HG03135 (cell line): ENCODE measurements at regions not wholly inside any gene's neighbourhood (a gene's known extent, or its start where the extent isn't known, plus 50 kb on each side); places are given as distances from the start of the nearest gene placed in this dataset.

Experiments used
- ATAC-seq: cut with Tn5 transposase; IDR thresholded peaks from one replicate; pipeline ENCODE4 v1.9.1; 2021; ENCODE audit warnings: mild to moderate bottlenecking, moderate library complexity; ENCODE audit not compliant: unreplicated experiment

- no peak for ATAC-seq
Measured at GRCh38 chr1:212525479-212526110, 83.0 kb upstream of the ATF3 start.

DNA sequence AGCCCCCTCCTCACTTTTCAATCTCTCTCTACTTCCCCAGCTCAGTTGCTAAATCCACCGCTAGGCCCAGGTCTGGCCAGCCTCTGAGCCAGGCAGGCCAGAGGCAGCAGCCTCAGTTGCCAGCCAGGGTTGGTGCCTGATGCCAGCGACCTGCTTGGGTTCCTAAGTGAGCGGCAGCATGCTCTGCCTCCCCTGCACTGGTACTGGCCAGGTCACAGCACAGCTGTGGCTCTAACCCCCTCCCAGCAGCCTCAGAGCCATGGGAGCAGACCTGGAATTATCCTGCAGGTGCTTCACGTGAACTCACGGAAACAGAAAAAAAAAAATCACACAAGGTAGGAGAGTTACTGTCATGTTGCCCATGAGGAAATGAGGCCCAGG, 82.5 kb upstream of the ATF3 start:
- ATAC-seq = no peak

DNA sequence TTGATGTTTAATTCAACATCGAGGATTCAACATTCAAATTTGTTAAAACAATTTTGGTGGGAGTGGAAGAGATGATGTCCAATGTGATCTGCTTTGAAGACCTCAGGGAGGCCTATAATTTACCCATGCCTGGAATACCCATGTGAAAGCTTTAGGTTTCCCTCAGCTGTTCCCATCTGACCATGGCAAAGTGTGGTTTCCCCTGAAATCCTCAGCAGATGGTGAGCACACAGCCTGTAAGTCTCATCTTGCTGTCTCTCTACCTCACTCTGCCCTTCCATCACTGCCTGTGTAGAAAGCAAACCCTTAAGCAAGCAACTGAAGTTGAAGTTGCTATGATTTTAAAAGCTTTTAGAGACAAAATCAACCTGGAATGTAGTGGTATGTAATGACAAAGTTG, 80.1 kb upstream of the ATF3 start:
- no peak for ATAC-seq

DNA sequence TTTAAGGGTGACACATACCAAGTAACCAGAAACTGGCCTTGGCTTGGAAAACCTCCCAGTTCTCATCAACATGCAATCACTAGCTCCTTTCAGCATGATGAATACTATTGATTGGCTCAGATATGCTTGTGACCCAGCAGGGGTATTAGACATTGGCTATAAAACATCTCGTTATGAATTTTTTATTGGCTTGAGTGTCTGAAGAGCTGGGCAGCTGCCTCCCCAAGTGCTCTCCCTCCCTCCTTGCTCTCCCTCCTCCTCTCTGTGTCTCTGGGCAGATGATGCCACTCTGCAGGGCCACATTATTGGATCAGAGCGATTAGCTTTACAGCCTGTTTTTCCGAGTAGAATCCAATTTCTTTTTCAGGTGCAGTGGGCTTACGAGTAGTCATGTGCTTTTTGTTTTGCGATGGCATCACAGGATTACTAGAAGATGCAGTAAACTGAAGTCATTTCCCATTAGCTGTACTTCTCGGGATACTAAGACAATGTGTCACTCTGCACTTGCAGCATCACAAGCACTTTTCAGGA, 79.3 kb upstream of the ATF3 start:
- no peak for ATAC-seq

- no peak for ATAC-seq
Measured at GRCh38 chr1:212531267-212531666, 77.3 kb upstream of the ATF3 start.

GRCh38 chr1:212531796-212532195, 76.8 kb upstream of the ATF3 start:
- no peak for ATAC-seq

GRCh38 chr1:212532469-212533147, 76.0 kb upstream of the ATF3 start:
- no peak for ATAC-seq

- no peak for ATAC-seq
Measured at GRCh38 chr1:212533148-212533517, 75.4 kb upstream of the ATF3 start.

DNA sequence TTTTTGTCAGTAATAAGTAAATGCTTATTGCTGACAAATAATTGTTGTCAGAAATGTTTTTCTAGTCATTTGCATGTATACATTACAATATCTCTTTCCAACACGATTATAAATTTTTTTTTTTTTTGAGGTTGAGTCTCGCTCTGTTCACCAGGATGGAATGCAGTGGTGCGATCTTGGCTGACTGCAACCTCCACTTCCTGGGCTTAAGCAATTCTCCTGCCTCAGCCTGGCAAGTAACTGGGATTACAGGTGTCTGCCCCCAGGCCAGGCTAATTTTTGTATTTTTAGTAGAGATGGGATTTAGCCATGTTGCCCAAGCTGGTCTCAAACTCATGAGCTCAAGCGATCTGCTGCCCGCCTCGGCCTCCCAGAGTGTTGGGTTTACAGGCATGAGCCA, 72.0 kb upstream of the ATF3 start:
- no peak for ATAC-seq

GRCh38 chr1:212537610-212538009, 71.0 kb upstream of the ATF3 start:
- ATAC-seq = no peak

DNA sequence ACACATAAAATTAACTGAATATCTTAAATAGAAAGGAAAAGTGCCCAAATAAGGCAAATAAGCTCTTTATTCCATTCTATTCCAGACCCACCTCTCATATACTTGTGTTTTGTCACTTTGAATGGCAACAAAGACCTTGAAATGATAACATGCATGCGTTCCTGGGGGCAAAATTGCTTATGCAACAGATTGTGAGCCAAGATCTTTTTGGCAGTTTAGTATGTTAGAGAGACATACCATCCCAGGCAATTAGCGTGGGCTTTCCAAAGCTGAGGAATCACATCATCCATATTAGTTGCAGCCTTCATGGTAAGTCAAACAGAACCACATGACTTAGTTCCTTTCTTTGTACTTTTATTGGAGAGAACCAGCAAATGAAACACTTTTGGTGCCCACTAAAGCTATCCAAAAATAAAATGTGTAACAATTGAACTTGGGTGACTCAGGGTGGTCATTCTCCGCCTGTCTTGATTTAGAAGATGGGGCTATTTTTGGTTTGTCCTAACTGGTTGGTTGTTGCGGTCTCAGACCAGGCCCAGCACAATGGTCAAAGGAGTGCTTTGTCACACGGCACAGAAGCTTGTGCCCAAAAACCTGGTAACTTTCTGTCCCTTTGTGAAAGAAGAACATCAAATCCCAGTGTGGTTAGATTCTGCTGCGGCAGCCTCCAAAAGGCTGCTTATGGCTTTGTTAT, 68.7 kb upstream of the ATF3 start:
- ATAC-seq = no peak

GRCh38 chr1:212542761-212543187, 65.8 kb upstream of the ATF3 start:
- ATAC-seq = no peak

DNA sequence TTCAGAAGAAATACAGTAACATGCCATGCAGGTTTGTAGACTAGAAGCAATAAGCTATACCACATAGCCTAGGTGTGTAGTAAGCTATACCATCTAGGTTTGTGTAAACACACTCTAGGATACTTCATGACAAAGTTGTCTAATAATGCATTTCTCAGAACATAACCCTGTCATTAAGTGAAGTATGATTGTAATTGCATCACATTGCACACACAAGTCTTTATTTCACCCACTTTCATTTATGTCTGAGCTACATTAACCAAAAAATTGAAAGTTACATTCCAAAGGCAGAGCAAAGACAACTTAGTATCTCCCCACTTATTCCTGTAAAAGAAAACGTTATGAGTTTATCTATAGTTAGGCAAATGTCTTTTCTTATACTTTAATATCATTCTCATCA, 64.5 kb upstream of the ATF3 start:
- no peak for ATAC-seq

GRCh38 chr1:212545941-212546635, 62.5 kb upstream of the ATF3 start:
- no peak for ATAC-seq

DNA sequence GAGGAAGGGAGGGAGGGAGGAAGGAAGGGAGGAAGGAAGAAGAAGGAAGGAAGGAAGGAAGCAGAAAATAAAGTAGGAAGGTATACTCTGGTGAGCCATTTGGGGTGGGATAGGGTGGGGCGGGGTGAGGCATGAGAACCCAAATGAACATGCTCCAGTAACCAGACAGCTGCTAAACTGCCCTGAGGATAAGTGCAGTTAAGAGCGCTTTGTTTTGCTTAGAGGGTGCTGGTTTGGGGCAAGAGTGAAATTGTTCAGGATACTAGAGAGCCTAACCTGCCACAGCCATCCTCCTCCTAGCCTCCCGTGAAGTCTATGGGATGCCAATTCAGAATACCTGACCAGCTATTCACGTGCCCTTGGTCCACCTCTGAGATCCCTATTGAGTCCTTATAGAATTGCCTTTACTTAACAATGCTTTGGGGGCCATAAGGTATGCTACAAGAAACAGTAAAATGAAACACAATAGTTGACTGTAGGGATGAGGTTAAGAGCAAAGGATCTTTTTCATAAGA, 59.0 kb upstream of the ATF3 start:
- no peak for ATAC-seq

GRCh38 chr1:212551929-212552328, 56.6 kb upstream of the ATF3 start:
- ATAC-seq = no peak

- no peak for ATAC-seq
Measured at GRCh38 chr1:212553676-212554075, 54.9 kb upstream of the ATF3 start.

DNA sequence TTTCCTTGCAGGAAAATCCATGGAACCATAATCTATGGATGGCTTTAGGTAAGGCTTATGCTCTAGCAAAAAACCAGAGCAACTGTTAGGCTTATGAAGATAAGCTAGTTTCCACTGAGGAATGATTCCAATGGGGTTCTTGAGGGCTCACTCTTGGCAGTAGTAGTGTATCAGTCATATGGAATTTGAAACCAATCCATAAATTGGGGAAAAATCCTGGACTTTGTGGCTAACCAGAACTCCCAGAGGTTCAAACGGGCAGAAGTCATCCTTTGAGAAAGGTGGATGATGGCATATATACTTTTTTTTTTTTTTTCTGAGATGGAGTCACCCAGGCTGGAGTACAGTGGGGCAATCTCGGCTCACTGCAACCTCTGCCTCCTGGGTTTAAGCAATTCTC, 54.2 kb upstream of the ATF3 start:
- ATAC-seq = no peak

DNA sequence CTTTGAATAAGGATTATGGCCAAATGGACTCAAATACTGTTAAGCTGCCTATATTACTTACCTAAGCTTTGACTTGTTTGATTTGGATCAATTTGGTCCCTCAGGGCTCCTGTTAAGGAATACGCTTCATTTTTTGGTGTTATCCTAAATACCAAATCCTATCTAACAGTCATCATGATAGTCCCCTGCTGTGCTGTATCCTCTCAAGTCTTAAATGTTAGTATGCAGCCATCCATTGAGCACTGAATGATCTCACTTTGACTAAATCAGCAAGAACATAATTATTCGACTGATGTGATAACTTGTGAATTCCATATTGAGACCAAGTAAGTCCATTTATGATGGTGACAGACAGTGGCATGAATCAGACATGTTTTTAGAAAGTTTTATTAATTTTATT, 53.1 kb upstream of the ATF3 start:
- ATAC-seq = no peak

- ATAC-seq = no peak
Measured at GRCh38 chr1:212556822-212557549, 51.6 kb upstream of the ATF3 start.
